Common myeloid progenitor, CD34-positive (primary cell): ENCODE measurements at regions not wholly inside any gene's neighbourhood (a gene's known extent, or its start where the extent isn't known, plus 50 kb on each side); places are given as distances from the start of the nearest gene placed in this dataset.

Experiments
- CTCF ChIA-PET: fragments of 350-600 bp; sonication (Branson Sonifier 250); formaldehyde crosslinking; loops from one replicate; lab custom pipeline; 2021; ENCODE audit warnings: antibody characterized with exemption; lab: Charles Lee
- POLR2A ChIA-PET: fragments of 350-600 bp; sonication (Branson Sonifier 250); formaldehyde crosslinking; loops from one replicate; lab custom pipeline; 2021; ENCODE audit warnings: antibody characterized with exemption; lab: Charles Lee
- DNase-seq, 3 donors: peaks; one replicate each; pipeline versions ENCODE4 v3.0.0 to v3.0.0-alpha.2; 2013
- H3K27ac ChIP-seq, 2 experiments: 1 replicate in 1 of 2; 2 replicates in 1 of 2; pipeline ENCODE4 v1.7.0; 2013; ENCODE audit warnings: inconsistent platforms in 2 of 2, low read length in 2 of 2, mild to moderate bottlenecking in 2 of 2, low read depth in 1 of 2, moderate library complexity in 1 of 2; ENCODE audit not compliant: severe bottlenecking in 2 of 2, insufficient read depth in 1 of 2, poor library complexity in 1 of 2
- H3K27me3 ChIP-seq, 5 experiments: replicated peaks in 2 of 5; 1 replicate in 3 of 5; 2 replicates in 2 of 5; pipeline versions ENCODE4 v1.6.1 to v1.7.0; 2013; ENCODE audit warnings: low read length in 4 of 5, mild to moderate bottlenecking in 2 of 5, moderate library complexity in 2 of 5, inconsistent platforms in 1 of 5; ENCODE audit not compliant: insufficient read depth in 5 of 5, control insufficient read depth in 4 of 5
- H3K36me3 ChIP-seq, 4 experiments: 1 replicate in 2 of 4; 2 replicates in 2 of 4; pipeline versions ENCODE4 v1.6.1 to v1.7.0; 2013; ENCODE audit warnings: low read length in 3 of 4, control low read depth in 1 of 4, mild to moderate bottlenecking in 1 of 4; ENCODE audit not compliant: control insufficient read depth in 4 of 4, insufficient read depth in 4 of 4
- H3K4me1 ChIP-seq, 4 experiments: 1 replicate in 3 of 4; 2 replicates in 1 of 4; pipeline versions ENCODE4 v1.6.1 to v1.7.1; 2013; ENCODE audit warnings: low read length in 3 of 4, mild to moderate bottlenecking in 3 of 4, control low read depth in 1 of 4, inconsistent platforms in 1 of 4, moderate library complexity in 1 of 4; ENCODE audit not compliant: control insufficient read depth in 4 of 4, insufficient read depth in 4 of 4; ENCODE audit errors: control extremely low read depth in 1 of 4
- H3K4me3 ChIP-seq, 7 experiments: 1 replicate in 4 of 7; 2 replicates in 3 of 7; pipeline versions ENCODE4 v1.5.1 to v1.7.0; 2013; ENCODE audit warnings: mild to moderate bottlenecking in 7 of 7, low read length in 6 of 7, moderate library complexity in 6 of 7, inconsistent platforms in 2 of 7, low read depth in 2 of 7, control low read depth in 1 of 7; ENCODE audit not compliant: insufficient read depth in 4 of 7, control insufficient read depth in 1 of 7; ENCODE audit errors: extremely low read depth in 1 of 7
- H3K9me3 ChIP-seq, 5 experiments: 1 replicate in 4 of 5; 2 replicates in 1 of 5; pipeline versions ENCODE4 v1.6.1 to v1.7.1; 2013; ENCODE audit warnings: low read length in 4 of 5, mild to moderate bottlenecking in 2 of 5, inconsistent platforms in 1 of 5, low read depth in 1 of 5, moderate library complexity in 1 of 5; ENCODE audit not compliant: control insufficient read depth in 4 of 5, insufficient read depth in 2 of 5; ENCODE audit errors: control extremely low read depth in 1 of 5
- WGBS: methylation state at CpG from one replicate; pipeline ENCODE4 v1.1.5; 2013; ENCODE audit not compliant: insufficient coverage; 5-methylcytosine and 5-hydroxymethylcytosine counted together

DNA sequence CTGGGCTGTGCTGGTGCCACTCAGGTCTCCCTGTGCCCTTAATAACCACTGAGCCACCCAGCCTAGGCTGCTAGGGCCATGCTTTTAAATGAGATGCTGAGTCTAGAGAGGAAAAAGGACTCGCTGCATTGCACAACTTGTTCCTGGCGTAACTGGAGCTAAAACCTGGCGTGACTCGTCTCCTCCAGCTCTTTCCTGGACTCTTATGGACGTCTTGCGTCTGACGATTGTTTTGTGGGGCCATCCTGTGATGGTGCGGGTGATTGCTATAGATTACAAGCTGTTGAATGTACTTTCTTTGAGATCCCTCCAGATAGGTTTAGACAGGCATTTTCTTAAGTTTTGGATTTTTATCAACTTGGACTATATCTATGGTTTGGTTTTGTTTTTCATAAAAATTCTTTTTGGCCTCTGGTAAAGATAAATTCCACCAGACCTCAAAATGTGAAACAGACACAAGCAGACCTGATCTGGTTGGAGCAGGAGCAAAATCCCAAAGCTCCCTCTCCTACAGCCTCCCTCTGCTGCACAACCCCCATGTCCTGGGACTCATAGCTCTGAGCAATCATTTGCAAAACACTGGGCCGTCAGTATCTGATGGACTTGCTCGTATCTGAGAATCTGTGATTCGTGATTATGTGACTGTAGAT is 230.3 kb downstream of the ARHGAP12 start:
- 87% methylated on average over 4 of the region's 11 CpGs for WGBS
- peaks cover 0 to 4% (median 0%) of the 10 kb centered on the region in 5 experiments for H3K9me3 ChIP-seq
- no peaks in the 10 kb centered on the region for H3K36me3 ChIP-seq
- H3K4me3 ChIP-seq: no peak overlapping the region
- peaks cover 0 to 31% (median 23%) of the 10 kb centered on the region in 4 experiments for H3K4me1 ChIP-seq
- POLR2A ChIA-PET: no interaction called here
- CTCF ChIA-PET: no interaction called here
- no peak overlapping the region for H3K27ac ChIP-seq
- DNase-seq: no peak
- no peaks in the 10 kb centered on the region for H3K27me3 ChIP-seq

DNA sequence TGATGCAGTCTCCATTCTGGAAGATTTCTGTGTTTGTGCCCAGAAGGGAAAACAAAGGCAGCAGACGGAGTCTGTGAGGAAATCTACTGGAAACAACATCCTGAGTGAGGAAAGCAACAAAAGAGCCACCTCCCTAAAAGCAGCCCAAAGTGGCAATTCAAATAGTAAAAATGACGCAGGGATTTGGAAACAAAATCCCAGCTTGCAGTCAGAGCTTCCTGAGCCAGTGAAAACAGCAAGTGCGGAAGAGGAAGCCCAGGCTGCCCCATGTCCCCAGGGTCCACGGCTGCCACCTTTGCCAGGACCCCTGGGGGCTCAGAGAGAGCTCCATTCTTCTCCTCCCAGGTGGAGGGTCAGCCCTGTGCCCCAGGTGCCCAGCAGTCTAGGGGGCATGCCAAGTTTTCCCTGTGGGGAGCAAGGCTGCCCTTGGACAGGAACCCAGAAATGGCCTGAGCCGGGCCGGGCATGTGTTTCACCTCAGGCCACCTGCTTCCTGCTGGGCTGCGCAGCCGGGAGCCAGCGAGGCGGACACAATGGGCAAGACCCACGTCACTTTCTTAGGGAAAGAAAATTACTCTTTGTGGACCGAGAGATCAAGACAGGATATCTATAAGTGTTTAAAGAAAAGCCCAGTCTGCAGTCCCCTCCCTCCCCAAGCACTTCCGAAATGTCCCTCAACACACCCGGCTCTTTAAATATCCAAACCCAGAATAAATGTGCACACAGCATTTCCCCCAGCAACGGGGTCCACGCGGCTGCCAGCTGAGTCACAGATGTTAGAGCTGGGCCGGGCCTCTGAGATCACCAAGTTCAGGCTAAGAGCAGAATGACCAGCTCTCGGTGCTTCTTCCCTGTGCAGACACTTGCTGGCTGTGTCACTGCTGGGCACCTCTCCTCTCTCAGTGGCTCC is 231.1 kb downstream of the ARHGAP12 start:
- H3K9me3 ChIP-seq: no peaks in the 10 kb centered on the region
- H3K4me1 ChIP-seq: peaks cover 0 to 31% (median 23%) of the 10 kb centered on the region in 4 experiments
- no peaks in the 10 kb centered on the region for H3K36me3 ChIP-seq
- POLR2A ChIA-PET: interaction anchor here (0.6 kb wide), 2 partner anchors 10 to 599 kb away, joined by 3 read pairs; no protein-coding TSS in a partner anchor
- H3K27me3 ChIP-seq: no peaks in the 10 kb centered on the region
- H3K27ac ChIP-seq: no peak overlapping the region
- H3K4me3 ChIP-seq: peak overlapping the region in 1 of 7 experiments; percentile 14
- CTCF ChIA-PET: no interaction called here
- DNase-seq: peak in 2 of 3 donors; percentile 64 to 74
- WGBS: 40% methylated on average over 19 of the region's 19 CpGs

DNA sequence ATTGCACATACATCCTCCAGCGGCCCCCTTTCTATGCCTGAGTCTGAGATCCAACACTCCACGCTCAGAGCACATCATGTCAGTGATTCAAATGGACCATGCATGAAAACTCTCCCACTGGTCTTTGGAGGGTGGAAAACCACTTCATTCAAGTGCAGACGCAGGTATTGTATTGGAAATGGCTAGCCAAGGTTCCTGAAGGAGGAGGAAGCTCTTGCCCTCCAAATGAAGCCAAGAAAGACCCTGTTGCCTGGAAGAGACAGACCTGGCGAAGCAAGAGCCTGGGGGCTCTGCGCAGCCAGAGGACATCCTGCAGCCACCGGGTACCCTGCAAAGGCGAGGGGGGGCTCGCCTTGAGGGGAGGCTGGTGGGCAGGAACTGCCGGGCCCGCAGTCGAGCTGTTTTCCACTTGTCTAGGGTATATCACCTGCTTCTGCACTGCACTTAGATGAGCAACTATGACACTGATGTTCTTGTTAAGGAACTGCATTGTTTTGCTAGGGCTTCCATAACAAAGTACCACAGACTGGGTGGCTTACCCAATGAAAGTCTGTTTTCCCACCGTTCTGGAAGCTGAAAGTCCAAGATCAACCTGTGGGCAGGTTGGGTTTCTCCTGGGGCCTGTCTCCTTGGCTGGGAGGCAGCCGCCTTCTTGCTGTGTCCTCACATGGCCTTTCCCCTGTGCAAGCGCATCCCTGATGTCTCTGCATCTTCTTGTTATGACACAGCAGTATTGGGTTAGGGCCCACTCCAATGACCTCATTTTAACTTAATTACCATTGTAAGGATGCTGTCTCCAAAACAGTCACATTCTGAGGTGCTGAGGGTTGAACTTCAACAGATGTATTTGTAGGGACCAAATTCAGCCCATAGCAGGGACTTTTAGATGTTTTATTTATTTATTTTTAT is 233.4 kb downstream of the ARHGAP12 start:
- over 99% methylated on average over 10 of the region's 14 CpGs for WGBS
- ChIA-PET POLR2A (no interaction called here), CTCF (no interaction called here)
- no peaks in the 10 kb centered on the region for H3K36me3 ChIP-seq
- no peaks in the 10 kb centered on the region for H3K27me3 ChIP-seq
- no peak for DNase-seq
- H3K27ac ChIP-seq: no peak overlapping the region
- H3K9me3 ChIP-seq: peaks cover 0 to 4% (median 0%) of the 10 kb centered on the region in 5 experiments
- H3K4me3 ChIP-seq: no peak overlapping the region
- H3K4me1 ChIP-seq: peaks cover 0 to 15% (median 11%) of the 10 kb centered on the region in 4 experiments

DNA sequence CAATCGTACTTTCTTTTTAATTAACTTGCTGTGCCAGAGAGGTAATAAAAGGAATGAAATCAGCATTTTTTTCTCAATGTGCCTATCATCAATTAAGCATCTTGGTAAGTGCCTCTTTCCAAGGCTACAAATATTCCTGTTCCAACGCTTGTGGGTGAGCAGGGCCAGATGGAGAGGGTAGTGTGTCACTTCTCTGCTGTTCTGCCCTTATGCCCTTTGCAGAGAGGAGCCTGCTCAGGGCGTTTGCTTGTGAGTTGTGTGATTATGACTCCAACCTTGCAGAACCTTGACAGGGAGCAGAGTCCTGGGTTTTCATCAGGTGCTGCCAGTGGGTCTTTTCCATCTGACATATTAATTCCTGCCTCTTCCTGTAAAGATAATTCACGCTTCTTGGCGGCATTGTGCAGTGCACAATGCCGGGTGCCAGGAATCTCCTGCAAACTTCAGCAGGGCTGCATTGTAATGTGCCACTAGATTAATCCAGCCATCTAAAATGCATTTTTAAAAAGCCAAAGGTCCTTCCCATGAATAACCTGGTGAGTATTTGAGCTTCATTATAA is 234.4 kb downstream of the ARHGAP12 start:
- no peaks in the 10 kb centered on the region for H3K27me3 ChIP-seq
- no peak overlapping the region for H3K4me3 ChIP-seq
- H3K9me3 ChIP-seq: peaks cover 0 to 12% (median 0%) of the 10 kb centered on the region in 5 experiments
- no peak for DNase-seq
- ChIA-PET CTCF (no interaction called here), POLR2A (no interaction called here)
- H3K27ac ChIP-seq: no peak overlapping the region
- H3K36me3 ChIP-seq: no peaks in the 10 kb centered on the region
- 98% methylated on average over 4 of the region's 6 CpGs for whole genome bisulfite sequencing
- peaks cover 0 to 11% (median 7%) of the 10 kb centered on the region in 4 experiments for H3K4me1 ChIP-seq

DNA sequence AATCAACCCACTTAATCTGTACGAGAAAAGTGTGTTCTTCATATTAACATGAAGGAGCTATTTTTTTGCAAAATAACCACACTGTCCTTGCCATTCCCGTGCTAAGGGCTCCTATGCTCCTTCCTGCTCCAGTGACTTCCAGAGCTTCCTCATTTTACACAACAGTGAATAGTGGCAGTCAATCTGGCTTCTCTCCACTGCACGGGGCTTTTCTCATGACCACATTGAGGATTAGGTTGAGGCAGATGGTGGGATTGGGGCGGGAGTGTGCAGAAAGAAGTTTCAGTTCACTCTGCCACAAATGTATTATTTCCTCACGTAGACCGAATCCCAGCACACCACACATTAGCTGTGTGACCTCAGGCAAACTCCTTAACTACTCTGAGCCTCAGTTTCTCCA is 235.1 kb downstream of the ARHGAP12 start:
- ChIA-PET CTCF (no interaction called here), POLR2A (no interaction called here)
- H3K9me3 ChIP-seq: peaks cover 0 to 16% (median 2%) of the 10 kb centered on the region in 5 experiments
- no peak overlapping the region for H3K27ac ChIP-seq
- DNase-seq: no peak
- no peaks in the 10 kb centered on the region for H3K36me3 ChIP-seq
- peaks cover 0 to 11% (median 7%) of the 10 kb centered on the region in 4 experiments for H3K4me1 ChIP-seq
- 85% methylated on average over 4 of the region's 6 CpGs for WGBS
- H3K4me3 ChIP-seq: no peak overlapping the region
- no peaks in the 10 kb centered on the region for H3K27me3 ChIP-seq

DNA sequence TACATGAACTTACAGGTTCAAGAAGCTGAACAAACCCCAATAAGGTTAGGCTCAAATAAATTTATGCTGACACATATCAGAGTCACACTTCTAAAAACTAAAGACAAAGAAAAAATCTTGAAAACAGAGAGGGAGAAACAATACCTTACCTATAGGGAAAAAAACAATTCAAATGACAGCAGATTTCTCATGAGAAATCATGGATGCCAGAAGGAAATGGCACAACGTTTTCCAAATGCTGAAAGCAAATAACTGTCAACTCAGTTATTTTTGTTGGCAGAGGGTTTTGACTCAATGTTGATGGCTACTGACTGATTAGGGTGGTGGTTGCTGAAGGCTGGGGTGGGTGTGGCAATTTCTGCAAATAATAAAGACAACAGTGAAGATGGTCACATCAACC is 239.4 kb downstream of the ARHGAP12 start:
- no peaks in the 10 kb centered on the region for H3K36me3 ChIP-seq
- H3K4me1 ChIP-seq: no peaks in the 10 kb centered on the region
- H3K27ac ChIP-seq: no peak overlapping the region
- POLR2A ChIA-PET: no interaction called here
- CTCF ChIA-PET: no interaction called here
- H3K27me3 ChIP-seq: no peaks in the 10 kb centered on the region
- peaks cover 2 to 31% (median 9%) of the 10 kb centered on the region in 5 experiments for H3K9me3 ChIP-seq
- WGBS: 75% methylated on average over 1 of the region's 1 CpG
- H3K4me3 ChIP-seq: no peak overlapping the region
- DNase-seq: peak in 2 of 3 donors; percentile 18 to 31
